ENCODE measurements at regions not wholly inside any gene's neighbourhood (a gene's known extent, or its start where the extent isn't known, plus 50 kb on each side); places are given as distances from the start of the nearest gene placed in this dataset.

DNA sequence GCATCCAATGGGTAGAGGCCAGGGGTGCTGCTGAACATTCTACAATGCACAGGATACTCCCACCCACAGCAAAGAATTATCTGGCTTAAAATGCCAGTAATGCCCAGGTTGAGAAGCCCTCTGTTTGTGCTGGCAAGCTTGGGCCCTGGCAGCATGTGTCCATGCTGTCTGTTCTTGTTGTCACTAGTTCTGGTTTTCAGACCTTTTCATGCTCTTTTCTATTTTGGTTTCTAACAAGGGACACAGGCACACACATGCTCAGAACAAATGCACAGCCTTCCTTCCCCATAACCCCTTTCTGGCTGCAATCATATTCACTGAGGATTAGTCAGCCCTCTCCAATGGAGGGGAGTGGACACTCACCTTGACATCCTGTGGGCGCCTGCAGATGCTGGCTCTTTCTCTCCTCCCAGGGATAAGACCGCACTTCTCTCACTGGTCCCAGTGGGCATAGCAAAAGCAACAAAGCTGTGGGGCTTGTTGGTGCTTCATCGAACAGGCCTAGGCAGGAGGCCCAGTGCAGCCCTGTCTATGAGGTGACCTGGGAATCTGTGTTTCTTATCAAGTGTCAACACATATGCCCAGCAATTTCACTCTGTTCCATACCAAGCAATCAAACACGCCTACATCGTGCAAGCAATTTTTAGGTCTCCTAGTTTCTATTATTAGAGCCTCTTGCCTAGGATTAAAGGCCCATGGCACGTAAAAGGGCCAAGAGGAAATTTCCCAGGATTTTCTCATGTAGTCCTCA is 271.1 kb upstream of the CCL2 start:
- Mint-ChIP-seq H3K27ac (no peak overlapping the region), H3K4me3 (no peak overlapping the region), H3K9me3 (peaks cover 0 to 2% (median 0%) of the 10 kb centered on the region in 6 donors)

DNA sequence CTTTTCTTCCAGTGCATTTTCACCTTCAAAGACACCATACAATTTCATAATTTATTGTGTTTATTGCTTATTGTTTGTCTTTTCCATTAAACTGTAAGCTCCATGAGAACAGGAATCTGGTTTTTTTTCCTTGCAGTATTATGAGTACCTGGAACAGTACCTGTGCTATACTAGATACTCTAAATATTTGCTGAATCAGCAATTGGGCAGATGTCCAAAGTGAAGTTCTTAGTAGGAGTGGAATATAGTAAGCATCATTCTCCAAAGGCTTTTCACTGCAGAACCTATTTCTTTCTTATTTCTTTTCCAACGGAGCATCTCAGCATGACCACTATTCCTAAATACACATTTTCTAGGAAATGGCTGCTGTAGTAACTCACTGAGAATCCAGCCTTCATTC is 269.0 kb upstream of the CCL2 start:
- Mint-ChIP-seq H3K27ac (no peak overlapping the region), H3K27me3 (ENCODE audit: low read depth in 3 of 3) (peaks cover 0 to 8% (median 4%) of the 10 kb centered on the region in 3 donors), H3K4me1 (no peaks in the 10 kb centered on the region), H3K9me3 (peaks cover 0 to 2% (median 0%) of the 10 kb centered on the region in 6 donors), H3K4me3 (no peak overlapping the region), H3K36me3 (no peaks in the 10 kb centered on the region)
- no peak for DNase-seq

More for the DNA sequence above, 271.1 kb upstream of the CCL2 start:
- H3K36me3 Mint-ChIP-seq: no peaks in the 10 kb centered on the region
- H3K4me1 Mint-ChIP-seq: no peaks in the 10 kb centered on the region
- no peak for DNase-seq
- peaks cover 0 to 6% (median 4%) of the 10 kb centered on the region in 3 donors for H3K27me3 Mint-ChIP-seq (ENCODE audit: low read depth in 3 of 3)

DNA sequence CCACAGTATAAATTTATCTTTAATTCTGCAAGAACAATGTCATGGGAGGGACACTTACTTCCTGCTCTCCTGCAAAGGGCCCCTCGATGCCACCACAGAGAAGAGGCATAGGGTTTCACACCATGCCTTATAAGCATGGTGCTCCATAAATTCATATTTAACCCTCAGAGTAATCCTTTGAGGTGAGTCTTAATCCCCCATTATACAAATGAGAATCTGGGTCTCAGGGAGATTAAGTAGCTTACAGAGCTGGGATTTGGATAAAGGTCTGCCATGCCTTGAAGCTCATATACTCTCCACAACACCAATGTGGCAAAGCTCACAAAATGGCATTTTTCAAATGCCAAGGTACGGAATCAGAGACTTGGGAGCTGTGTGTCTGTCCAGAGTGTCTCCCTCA is 268.5 kb upstream of the CCL2 start:
- no peak overlapping the region for H3K4me3 Mint-ChIP-seq
- H3K4me1 Mint-ChIP-seq: no peaks in the 10 kb centered on the region
- peaks cover 0 to 8% (median 4%) of the 10 kb centered on the region in 3 donors for H3K27me3 Mint-ChIP-seq (ENCODE audit: low read depth in 3 of 3)
- H3K27ac Mint-ChIP-seq: no peak overlapping the region
- H3K9me3 Mint-ChIP-seq: peaks cover 0 to 2% (median 0%) of the 10 kb centered on the region in 6 donors
- no peak for DNase-seq
- no peaks in the 10 kb centered on the region for H3K36me3 Mint-ChIP-seq

DNA sequence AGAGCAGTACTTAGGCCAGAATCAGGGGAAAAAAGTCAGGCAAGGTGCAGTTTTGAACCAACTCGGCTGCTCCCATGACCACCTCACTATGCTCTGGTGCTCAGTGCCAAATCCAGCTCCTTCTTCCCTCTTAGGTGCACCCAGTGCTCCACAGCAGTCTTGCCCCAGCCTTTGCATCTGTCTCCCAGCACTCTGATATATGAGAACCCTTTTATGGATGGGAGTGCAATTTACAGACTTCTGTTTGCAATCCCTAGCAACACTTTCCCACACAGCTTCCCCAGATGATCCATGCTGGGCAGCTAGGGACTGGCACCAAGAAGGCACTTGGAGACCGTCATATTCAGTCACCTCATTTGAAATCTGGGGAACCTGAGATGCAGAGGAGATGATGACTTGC is 267.9 kb upstream of the CCL2 start:
- DNase-seq: no peak
- Mint-ChIP-seq H3K4me1 (no peaks in the 10 kb centered on the region), H3K36me3 (no peaks in the 10 kb centered on the region), H3K27ac (no peak overlapping the region), H3K4me3 (no peak overlapping the region), H3K9me3 (peaks cover 0 to 2% (median 0%) of the 10 kb centered on the region in 6 donors), H3K27me3 (ENCODE audit: low read depth in 3 of 3) (peaks cover 0 to 8% (median 4%) of the 10 kb centered on the region in 3 donors)

DNA sequence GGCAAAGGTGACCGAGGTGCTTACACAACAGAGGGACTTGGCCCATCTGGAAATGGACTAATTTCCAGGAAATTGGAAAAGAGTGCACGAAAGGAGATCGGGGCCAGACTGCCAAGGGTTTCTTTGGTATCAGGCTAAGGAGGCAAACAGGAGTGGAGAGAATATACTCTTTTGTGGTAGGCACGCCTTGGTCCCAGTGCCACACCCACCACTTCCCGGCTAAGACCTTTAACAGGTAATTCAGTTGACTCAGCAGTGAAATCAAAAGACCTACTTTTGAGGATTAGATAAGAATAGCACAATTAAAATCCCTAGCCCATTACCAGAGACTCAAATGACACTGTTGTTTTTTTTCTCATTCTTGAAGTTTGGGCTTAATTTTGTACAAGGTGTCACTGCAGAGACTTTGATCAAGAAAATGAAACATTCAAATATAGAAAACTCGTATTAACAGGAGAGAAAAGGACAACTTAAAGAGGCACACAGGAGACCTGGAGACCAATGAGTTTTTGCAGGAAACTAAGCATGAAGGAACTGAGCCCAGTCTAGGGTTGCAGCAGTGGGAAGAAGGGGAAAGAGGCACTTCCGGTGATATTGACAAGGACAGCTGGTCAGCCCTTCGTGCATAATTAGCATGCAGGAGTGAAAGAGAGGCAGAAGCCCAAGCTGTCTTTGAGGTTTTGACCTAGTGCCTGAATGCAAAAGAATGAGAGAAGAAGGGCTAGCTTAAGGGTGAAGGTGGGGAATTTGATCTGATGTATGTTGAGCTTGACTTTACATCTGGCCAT is 265.5 kb upstream of the CCL2 start:
- Mint-ChIP-seq H3K4me3 (no peak overlapping the region), H3K27ac (no peak overlapping the region), H3K4me1 (no peaks in the 10 kb centered on the region)

DNA sequence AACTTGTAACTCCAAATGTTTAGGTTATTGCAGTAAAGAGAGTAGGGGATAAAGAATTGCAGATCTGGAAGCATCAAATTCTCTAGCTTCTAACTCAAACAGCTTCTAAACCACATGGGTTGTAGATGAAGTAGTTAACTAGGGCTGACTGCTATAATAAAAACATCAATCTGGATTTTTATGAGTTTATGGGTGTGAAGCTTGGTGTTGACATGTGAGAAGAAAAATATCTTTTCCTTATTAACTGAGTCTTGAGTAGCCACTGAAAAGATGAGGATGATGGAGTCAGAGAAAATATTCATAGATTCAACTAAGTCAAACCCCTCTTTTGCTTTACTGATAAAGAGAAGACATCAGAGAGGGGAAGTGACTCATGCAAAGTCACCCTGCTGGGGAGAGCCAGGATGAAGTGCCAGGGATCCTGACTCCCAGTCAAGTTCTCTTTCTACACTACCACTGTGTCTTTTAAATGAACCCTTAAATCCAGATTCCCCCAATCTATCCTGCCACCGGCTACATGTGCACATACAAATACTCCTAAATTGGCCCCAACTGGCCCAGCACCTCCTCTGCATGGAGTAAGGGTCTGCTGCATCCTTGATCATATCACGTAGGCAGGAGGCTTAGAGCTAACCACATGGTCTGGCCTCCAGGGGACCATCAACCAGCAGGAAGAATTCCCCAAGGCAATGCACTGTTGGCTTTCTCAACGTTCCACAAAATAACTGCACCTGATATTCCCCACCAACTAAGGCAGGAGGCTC is 264.0 kb upstream of the CCL2 start:
- Mint-ChIP-seq H3K27ac (no peak overlapping the region), H3K4me1 (no peaks in the 10 kb centered on the region), H3K36me3 (no peaks in the 10 kb centered on the region), H3K4me3 (no peak overlapping the region), H3K27me3 (ENCODE audit: low read depth in 3 of 3) (peaks cover 0 to 10% (median 6%) of the 10 kb centered on the region in 3 donors), H3K9me3 (peaks cover 0 to 2% (median 0%) of the 10 kb centered on the region in 6 donors)
- no peak for DNase-seq

More for the DNA sequence above, 265.5 kb upstream of the CCL2 start:
- Mint-ChIP-seq H3K27me3 (ENCODE audit: low read depth in 3 of 3) (peaks cover 0 to 8% (median 6%) of the 10 kb centered on the region in 3 donors), H3K36me3 (no peaks in the 10 kb centered on the region), H3K9me3 (peaks cover 0 to 2% (median 0%) of the 10 kb centered on the region in 6 donors)
- DNase-seq: no peak

DNA sequence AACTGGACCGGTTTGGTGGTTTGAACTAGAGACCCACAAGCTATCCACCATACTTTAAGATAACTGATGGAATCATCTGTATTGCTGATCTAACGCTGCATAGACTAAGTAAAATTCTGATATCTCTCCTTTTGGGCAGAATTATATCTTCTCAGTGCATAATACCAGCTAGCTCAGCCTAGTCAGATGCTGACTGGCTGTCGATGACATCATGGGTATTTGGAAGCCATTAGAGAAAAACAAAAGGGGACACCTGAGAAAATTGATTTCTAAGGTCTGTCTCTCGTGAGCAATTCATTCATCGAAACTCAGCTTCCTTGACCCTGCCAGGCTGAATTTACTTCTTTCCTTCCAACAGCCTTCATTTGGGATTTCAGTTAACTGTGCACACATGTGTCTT is 263.0 kb upstream of the CCL2 start:
- Mint-ChIP-seq H3K36me3 (no peaks in the 10 kb centered on the region), H3K27ac (no peak overlapping the region), H3K9me3 (peaks cover 0 to 2% (median 0%) of the 10 kb centered on the region in 6 donors), H3K27me3 (ENCODE audit: low read depth in 3 of 3) (peaks cover 0 to 10% (median 6%) of the 10 kb centered on the region in 3 donors), H3K4me3 (no peak overlapping the region), H3K4me1 (no peaks in the 10 kb centered on the region)
- DNase-seq: no peak

DNA sequence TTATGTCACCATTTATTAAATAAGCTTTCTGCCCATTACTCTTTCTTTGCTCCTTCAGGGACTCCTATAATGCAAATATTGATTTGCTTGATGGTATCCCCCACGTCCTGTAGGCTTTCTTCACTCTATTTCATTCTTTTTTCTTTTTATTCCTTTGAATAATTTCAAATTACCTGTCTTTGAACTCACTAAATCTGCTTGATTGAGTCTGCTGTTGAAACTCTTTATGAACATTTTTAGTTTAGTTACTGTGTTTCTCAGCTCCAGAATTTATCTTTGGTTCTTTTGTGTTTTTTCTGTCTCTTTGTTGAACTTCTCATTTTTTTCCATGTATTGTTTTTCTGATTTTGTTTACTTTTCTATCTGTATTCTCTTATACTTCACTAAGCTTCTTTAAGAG is 254.4 kb upstream of the CCL2 start:
- peaks cover 0 to 15% (median 4%) of the 10 kb centered on the region in 3 donors for H3K36me3 Mint-ChIP-seq
- H3K9me3 Mint-ChIP-seq: peaks cover 6 to 32% (median 17%) of the 10 kb centered on the region in 6 donors
- no peak overlapping the region for H3K27ac Mint-ChIP-seq
- no peak overlapping the region for H3K4me3 Mint-ChIP-seq
- DNase-seq: no peak
- H3K27me3 Mint-ChIP-seq (ENCODE audit: low read depth in 3 of 3): peaks cover 1 to 4% (median 2%) of the 10 kb centered on the region in 3 donors
- H3K4me1 Mint-ChIP-seq: no peaks in the 10 kb centered on the region

DNA sequence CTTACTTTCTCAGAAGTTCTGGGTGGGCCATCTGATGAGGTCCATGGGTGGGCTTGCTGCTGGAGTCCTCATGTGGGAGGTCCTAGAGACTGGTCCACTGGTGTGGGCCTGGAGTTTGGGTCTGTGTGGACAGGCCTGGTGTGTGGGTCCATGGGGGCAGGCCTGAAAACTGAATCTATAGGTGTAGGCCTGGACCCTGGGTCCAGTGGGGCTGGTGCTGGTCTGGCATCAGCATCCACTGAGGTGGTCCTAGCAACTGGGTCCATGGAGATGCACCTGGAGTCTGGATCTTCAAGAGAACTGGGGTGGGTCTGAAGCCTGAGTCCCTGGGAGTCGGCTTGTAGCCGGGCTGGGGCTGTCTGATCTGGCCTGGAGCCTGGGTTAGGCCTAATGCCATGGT is 253.8 kb upstream of the CCL2 start:
- DNase-seq: no peak
- no peak overlapping the region for H3K27ac Mint-ChIP-seq
- no peak overlapping the region for H3K4me3 Mint-ChIP-seq
- peaks cover 6 to 32% (median 17%) of the 10 kb centered on the region in 6 donors for H3K9me3 Mint-ChIP-seq
- H3K36me3 Mint-ChIP-seq: peaks cover 0 to 15% (median 4%) of the 10 kb centered on the region in 3 donors
- H3K27me3 Mint-ChIP-seq (ENCODE audit: low read depth in 3 of 3): peaks cover 1 to 4% (median 2%) of the 10 kb centered on the region in 3 donors
- H3K4me1 Mint-ChIP-seq: no peaks in the 10 kb centered on the region

DNA sequence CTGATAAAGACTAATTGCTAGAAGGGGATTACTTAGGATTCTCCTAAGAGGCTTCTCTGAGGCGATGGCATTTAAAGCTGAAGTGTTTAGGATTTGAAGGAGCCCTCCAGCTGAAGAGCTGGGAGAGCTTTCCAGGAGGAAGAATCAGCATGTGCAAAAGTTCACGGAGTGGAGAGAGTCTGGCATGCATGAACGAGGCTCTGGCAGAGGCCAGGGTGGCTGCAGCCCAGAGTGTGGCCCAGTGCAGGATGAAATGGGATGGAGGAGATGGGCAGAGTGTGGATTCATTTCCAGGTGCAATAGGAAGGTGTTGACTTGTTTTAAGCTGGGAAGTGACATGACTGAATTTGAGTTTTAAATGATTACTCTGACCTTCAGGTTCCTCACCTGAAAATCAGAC is 249.0 kb upstream of the CCL2 start:
- no peak overlapping the region for H3K27ac Mint-ChIP-seq
- H3K4me1 Mint-ChIP-seq: no peaks in the 10 kb centered on the region
- peaks cover 0 to 2% (median 0%) of the 10 kb centered on the region in 3 donors for H3K27me3 Mint-ChIP-seq (ENCODE audit: low read depth in 3 of 3)
- no peak overlapping the region for H3K4me3 Mint-ChIP-seq
- peaks cover 0 to 7% (median 0%) of the 10 kb centered on the region in 3 donors for H3K36me3 Mint-ChIP-seq
- H3K9me3 Mint-ChIP-seq: peaks cover 2 to 13% (median 6%) of the 10 kb centered on the region in 6 donors
- no peak for DNase-seq

DNA sequence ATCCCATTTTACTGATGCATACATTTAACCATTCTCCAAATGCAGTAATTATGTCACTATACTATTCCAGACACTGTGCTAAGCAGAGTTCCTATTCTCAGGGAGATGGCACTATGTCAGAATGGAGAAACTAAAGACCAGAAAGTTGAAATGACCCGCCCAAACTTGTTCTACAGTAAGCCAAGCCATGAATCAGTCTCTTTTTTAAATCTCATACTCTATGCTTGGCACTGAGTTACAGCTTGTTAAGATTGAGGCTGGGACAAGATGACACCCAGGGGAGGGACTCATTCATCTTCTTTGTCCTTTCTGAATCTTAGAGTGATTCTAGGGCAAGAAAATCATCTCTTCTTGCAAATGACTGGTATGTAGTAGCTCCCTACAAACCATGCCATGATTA is 247.0 kb upstream of the CCL2 start:
- H3K27me3 Mint-ChIP-seq (ENCODE audit: low read depth in 3 of 3): peaks cover 2 to 6% (median 3%) of the 10 kb centered on the region in 3 donors
- no peak for DNase-seq
- no peaks in the 10 kb centered on the region for H3K4me1 Mint-ChIP-seq
- no peaks in the 10 kb centered on the region for H3K36me3 Mint-ChIP-seq
- H3K9me3 Mint-ChIP-seq: no peaks in the 10 kb centered on the region
- no peak overlapping the region for H3K27ac Mint-ChIP-seq
- H3K4me3 Mint-ChIP-seq: no peak overlapping the region

DNA sequence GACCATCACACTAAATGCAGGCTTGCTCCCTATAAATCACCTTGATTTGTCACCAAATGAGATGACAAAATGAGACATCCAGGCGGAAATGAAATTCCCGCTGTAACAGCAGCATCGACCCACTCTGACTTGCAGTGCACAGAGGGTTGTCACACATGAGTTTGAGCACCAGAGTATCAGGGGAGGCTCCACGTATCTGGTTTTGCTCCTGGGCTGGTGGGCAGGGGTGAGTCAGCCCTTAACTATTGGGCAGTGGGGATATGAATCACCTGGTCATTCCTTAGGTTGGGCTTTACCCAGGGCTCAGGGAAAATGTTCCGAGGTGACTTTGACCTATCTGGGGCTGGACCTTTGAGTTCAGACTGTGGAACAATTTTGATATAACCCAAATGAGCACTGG is 245.2 kb upstream of the CCL2 start:
- H3K36me3 Mint-ChIP-seq: no peaks in the 10 kb centered on the region
- no peak overlapping the region for H3K27ac Mint-ChIP-seq
- H3K27me3 Mint-ChIP-seq (ENCODE audit: low read depth in 3 of 3): peaks cover 2 to 6% (median 3%) of the 10 kb centered on the region in 3 donors
- DNase-seq: no peak
- no peaks in the 10 kb centered on the region for H3K4me1 Mint-ChIP-seq
- H3K4me3 Mint-ChIP-seq: no peak overlapping the region
- no peaks in the 10 kb centered on the region for H3K9me3 Mint-ChIP-seq

DNA sequence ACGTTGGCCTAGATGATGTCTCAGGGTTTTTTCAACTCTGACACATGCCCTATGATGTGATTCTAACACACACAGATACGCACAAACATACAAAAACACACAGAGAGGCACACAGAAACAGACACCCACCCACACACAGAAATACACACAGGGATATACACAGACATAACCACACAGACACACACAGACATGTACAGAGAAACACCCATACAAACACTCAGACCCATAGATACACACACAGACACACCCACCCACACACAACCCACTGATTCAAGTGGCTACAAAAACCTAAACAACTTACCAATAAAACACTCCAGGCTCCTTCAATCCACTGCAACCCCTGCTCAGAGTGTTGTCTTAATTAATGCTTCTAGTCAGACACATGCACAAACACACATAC is 244.6 kb upstream of the CCL2 start:
- H3K36me3 Mint-ChIP-seq: no peaks in the 10 kb centered on the region
- DNase-seq: no peak
- no peaks in the 10 kb centered on the region for H3K9me3 Mint-ChIP-seq
- no peak overlapping the region for H3K27ac Mint-ChIP-seq
- no peak overlapping the region for H3K4me3 Mint-ChIP-seq
- H3K4me1 Mint-ChIP-seq: no peaks in the 10 kb centered on the region
- peaks cover 2 to 9% (median 3%) of the 10 kb centered on the region in 3 donors for H3K27me3 Mint-ChIP-seq (ENCODE audit: low read depth in 3 of 3)

DNA sequence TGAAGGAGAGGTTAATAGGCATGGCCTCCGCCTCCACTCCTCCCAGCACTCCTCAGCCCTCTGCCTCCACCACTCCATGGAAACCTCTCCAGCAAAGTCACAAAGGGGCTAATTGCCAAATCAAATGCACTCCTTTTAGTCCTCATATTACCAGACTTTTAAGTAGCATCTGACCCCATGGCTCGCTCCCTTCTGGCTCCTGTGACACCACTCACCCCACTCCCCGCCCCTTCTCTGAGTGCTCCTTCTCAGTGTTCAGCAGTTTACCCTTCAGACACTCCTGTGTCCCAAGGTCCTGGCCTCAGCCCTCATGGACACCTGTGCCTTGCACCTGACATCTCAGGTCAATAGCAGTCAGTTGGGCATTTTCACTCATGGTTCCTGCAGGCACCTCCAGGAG is 243.5 kb upstream of the CCL2 start:
- H3K4me1 Mint-ChIP-seq: no peaks in the 10 kb centered on the region
- peaks cover 2 to 9% (median 3%) of the 10 kb centered on the region in 3 donors for H3K27me3 Mint-ChIP-seq (ENCODE audit: low read depth in 3 of 3)
- H3K4me3 Mint-ChIP-seq: no peak overlapping the region
- DNase-seq: no peak
- no peak overlapping the region for H3K27ac Mint-ChIP-seq
- no peaks in the 10 kb centered on the region for H3K36me3 Mint-ChIP-seq
- H3K9me3 Mint-ChIP-seq: no peaks in the 10 kb centered on the region

Measured in immature natural killer cell (primary cell).